Mammary epithelial cell (primary cell): ENCODE measurements at regions not wholly inside any gene's neighbourhood (a gene's known extent, or its start where the extent isn't known, plus 50 kb on each side); places are given as distances from the start of the nearest gene placed in this dataset.

Experiments used
- CTCF ChIP-seq, 2 donors: IDR thresholded peaks in 1 of 2; conservative IDR thresholded peaks in 1 of 2; 2 replicates each; pipeline ENCODE4 v1.5.1; 2011 to 2012; ENCODE audit warnings: inconsistent platforms in 2 of 2, low read length in 2 of 2, mild to moderate bottlenecking in 2 of 2, control low read depth in 1 of 2, low read depth in 1 of 2; ENCODE audit not compliant: insufficient read depth in 1 of 2; ENCODE audit errors: extremely low read depth in 1 of 2
- EZH2 ChIP-seq: IDR thresholded peaks from 2 replicates; pipeline ENCODE4 v1.6.1; 2012; ENCODE audit warnings: low read length, inconsistent platforms, borderline replicate concordance

GRCh38 chr4:79253168-79253567 lies 72.7 kb downstream of the NAA11 start:
- TF ChIP-seq CTCF (conservative IDR thresholded peaks at IDR 0.05 in 1 of 2, IDR thresholded peaks at IDR 0.05 in 1 of 2; ENCODE audit: extremely low read depth in 1 of 2, insufficient read depth in 1 of 2, low read depth in 1 of 2, low read length in 2 of 2): no peak
- no peak for TF ChIP-seq EZH2
